Stimulated activated CD4-positive, alpha-beta T cell treated with anti-CD3 and anti-CD28 coated beads, Interleukin-4, amount 100 ng/mL, for 1 hour (primary cell): ENCODE measurements at regions not wholly inside any gene's neighbourhood (a gene's known extent, or its start where the extent isn't known, plus 50 kb on each side); places are given as distances from the start of the nearest gene placed in this dataset.
"Not testable (repeated sequence)": the region's sequence is repeated elsewhere in the genome, so short reads cannot be mapped to it uniquely, and the experiment has no call there.

Experiments
- DNase-seq: peaks from one replicate; pipeline ENCODE4 v3.0.0-alpha.2; 2020

DNA sequence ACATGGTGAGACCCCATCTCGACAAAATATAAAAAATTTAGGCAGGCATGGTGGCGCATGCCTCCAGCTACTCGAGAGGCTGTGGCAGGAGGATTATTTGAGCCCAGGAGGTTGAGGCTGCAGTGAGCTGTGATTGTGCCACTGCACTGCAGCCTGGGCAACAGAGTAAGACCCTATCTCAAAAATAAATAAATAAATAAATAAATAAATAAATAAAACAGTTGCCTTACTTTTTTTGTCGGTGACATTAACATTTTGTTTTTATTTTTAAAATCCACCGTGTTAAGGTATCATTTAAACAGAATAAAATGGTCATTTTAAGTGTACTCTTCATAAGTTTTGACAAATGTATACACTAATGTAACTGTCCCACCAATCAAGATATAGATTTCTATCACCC lies 57.0 kb downstream of the RASL11A start:
- DNase-seq = no peak

DNA sequence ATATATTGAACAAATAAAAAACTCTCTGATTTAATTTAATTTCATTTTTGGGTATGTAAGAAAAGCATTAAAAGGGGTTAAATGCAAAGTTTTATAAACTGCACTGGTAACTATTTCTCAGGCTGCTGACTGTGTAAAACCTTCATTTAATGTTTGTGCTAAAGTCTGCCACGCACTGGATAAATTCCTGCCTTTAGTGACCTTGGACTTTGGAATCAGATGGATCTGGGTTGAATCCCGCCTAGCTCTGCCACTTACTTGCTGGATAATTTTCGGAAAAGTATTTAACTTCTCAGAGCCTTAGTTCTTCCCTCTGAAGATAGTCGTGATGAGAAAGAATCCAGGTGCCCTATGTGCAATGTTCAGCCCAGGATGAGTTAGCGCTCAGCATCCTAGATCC lies 58.6 kb downstream of the RASL11A start:
- DNase-seq = no peak

DNA sequence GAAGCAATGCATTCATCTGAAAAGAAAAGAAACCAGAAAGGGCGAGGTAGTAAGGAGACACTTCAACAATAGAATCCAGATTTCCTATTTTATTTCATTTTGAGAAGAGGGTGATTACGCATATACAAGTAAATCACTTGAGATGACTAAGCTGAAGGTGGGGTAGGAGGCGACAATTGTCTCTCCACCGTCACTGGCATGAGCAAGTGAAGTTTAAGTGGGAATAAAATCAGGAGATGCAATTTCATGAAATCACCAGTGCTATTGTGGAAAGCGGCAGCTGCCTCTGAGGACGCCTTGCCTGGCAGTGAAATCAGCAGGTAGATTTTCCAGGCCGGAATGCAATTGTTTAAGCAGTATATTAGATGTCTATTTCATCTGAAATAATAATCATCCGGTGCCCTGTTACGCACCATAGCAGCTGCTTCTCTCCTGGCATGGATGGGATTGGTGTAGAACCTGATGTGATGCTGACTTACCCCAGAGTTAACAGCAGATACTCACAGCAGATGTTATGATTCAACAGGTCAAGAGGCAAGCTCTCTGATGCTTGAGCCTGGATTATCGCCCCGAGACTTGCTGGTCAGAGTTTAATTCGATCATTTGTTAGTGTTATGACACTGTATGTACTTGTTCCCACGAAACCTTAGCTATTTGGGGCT lies 64.3 kb downstream of the RASL11A start:
- DNase-seq = no peak

DNA sequence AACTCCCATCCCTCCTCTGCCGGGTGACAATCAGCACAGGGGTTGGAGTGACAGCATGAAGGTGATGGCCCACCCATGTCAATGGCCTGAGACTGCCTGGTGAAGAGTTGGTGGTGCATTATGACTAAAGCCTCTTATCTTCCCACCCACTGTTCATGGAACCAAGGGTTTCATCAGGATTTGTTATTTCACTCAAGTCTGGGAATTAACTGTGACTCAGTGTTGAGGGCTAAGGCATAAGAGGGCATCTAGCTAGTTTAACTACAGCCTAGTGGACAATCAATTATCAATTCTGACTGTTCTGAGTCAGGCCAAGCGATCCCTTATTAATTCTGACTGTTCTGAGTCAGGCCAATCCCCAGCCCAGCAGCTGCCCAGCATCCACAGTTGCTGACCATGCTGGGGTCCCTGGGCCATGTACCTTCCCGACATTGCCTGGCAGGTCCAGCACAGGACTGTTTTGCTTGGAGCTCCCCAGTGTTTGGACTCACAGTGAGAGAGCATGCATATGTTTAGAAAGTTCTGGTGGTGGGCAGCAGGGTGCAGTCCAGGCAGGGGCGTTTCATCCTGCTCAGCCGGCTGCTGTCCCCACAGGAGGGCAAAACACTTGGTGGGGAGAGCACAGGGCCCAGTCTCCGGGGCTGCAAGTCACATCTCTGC lies 65.5 kb downstream of the RASL11A start:
- no peak for DNase-seq

DNA sequence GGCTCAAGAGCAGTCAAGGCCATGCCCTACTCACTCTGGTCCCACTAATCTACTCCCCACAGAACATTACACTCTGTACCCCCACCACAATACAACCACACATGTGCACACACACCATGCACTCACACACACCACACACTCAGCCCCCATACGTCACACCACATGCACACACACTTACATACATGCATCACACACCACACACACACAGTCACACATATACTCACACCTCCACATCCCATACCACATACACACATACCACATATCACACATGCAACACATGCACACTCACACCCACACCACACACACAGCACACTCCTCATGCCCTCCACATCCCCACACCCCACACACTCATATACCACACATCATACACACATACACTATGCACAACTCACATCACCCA lies 67.6 kb downstream of the RASL11A start:
- no peak for DNase-seq

DNA sequence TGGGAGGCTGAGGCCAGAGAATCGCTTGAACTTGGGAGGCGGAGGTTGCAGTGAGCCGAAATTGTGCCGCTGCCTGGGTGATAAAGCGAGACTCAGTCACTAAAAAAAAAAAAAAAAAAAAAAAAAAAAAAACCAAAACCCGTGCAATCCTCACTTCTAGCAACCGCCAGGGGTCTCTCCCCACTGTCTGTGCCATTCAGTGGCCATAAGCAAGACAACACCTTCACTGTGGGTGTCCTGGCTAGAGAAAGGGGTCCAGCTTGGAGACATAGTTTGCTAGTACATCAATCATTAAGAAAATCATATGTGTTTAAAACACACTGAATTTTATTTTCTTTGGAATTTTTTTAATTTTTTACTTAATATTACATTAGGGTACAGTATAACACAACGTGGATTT lies 68.2 kb downstream of the RASL11A start:
- DNase-seq = no peak

DNA sequence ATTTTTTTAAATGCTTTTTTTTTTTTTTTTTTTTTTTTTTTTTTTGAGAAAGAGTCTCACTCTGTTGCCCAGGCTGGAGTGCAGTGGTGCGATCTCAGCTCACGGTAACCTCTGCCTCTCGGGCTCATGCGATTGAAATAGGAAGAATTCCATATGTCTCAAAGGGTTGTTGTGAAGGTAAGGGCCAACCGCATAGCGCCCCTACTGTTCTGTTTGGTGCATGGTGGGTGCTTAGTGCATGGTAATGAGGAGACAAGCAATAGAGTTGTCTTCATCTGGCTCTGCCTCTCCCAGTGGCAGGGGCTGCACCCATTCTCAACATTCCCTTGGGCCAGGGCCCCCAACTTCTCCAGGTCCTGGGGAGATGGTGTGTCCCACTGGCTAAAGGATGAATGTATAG lies 68.7 kb downstream of the RASL11A start:
- DNase-seq = peak; percentile 48

DNA sequence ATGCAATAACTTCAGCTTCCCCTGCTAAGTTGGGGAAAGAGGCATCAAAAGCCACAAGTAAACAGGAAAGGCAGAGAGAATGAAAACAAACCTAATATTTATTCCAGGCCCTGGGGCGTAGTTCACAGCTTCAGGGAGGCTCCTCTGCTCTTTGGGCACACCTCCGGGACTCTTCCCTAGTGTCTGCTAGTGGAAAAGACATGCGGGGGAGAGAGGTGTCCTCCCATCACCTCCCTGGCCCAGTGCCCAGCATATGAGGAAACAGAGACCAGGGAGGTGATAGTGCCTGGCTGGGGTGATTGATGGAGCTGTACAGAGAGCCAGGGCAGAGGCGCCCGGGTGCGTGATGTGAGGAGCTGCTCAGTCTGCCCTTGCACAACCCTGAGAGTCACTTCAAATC lies 71.0 kb downstream of the RASL11A start:
- DNase-seq = no peak

DNA sequence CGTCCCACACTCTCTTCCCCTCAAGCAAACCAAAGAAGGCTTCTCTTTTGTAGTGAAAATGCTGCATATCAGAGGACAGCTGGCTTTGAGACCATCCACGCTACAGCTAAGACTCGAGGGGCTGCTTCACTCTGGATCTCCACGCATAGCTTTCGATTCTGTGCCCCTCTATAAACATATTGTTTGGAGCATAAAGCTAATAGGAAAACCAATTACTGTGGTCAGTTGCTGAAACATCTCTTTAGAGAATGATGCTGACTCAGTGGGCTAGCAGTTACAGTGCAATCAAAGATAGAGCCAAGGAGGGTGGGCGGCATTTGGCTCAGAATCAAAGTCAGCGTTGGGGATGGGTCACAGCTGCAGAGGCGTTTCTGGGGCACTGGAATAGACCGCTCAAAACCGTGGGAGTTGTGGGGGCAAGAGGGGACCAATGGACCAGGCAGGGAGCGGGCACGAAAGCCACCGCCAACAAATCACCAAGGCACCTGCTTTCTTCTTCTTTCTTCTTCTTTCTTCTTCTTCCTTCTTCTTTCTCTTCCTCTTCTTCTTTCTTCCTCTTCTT lies 76.7 kb downstream of the RASL11A start:
- no peak for DNase-seq

DNA sequence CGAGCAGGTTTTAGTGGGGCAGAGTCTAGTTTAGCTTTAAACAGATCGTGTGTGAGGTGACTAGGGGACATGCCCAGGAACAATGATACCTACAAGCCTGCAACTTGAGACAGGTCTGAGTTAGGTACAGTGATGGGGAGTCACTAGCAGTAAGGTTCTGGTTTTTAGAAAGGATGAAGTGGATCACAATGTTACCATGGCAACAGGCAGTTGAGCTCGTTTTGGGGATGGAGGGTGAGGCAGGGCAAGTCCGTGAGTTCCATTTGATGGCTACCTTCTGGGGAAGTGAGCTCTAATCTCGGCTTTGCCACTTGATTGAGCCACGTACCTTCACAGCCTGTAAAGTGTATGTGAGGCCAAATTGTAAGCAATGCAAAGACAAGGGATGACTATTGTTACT lies 76.0 kb upstream of the GTF3A start:
- DNase-seq = no peak

DNA sequence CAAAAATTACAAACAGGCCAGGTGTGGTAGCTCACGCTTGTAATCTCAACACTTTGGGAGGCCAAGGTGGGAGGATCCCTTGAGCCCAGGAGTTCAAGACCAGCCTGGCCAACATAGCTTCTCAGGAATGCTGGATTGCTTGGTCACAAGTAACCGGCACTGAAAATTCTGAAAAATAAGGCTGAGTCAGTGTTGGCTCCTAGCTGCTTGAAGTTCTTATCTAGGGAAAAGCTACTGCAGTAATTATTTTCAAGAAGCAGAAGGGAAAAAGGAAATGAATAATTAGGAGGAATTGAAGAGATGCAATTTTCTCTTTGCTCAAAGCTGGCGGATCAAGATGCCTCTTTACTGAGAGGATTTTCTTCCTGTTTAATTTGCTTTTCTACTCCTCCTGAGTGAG lies 75.0 kb upstream of the GTF3A start:
- DNase-seq = no peak

DNA sequence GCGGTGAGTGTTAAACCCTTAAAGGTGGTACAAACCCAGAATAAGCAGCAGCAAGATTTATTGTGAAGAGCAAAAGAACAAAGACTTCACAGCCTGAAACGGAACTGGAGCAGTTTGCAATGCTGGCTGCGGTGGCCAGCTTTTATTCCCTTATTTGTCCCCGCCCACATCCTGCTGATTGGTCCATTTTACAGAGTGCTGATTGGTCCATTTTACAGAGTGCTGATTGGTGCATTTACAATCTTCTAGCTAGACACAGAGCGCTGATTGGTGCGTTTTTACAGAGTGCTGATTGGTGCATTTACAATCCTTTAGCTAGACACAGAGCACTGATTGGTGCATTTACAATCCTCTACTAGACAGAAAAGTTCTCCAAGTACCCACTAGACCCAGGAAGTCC lies 73.6 kb upstream of the GTF3A start:
- DNase-seq = not testable (repeated sequence)

DNA sequence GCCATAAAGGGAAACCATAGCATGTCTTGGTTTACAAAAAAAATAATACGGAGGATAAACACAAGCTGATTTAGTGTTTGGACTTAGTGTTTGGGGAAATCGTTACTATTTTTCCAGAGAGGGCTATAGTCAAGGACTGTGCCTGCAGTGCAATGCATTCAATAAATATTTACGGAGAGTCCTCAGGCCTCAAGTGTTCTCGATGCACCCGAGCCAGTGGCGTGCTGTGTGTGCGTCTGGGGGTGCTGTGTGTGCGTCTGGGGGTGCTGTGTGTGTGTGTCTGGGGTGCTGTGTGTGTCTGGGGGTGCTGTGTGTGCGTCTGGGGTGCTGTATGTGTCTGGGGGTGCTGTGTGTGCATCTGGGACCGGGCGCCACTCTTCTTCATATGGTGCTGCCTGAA lies 71.7 kb upstream of the GTF3A start:
- no peak for DNase-seq

DNA sequence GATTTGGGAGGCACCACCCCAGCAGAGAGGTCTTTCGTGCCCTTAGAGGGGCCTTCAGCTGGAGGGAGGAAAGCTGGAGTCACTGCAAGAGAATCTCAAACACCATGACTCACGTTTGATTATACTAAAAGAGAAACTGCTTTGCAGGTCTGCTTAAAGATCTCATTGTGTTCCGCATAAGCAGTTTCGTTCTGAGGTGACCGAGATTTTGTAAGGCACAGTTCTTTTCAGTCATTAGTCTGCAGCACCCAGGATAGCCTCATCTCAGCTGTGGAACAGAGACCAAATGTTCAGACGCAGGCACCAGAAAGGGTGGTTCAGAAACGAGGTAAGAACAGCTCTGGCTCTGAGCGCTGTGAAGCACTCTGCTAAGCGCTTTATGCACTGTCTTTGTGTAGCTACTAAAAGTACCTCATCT lies 71.2 kb upstream of the GTF3A start:
- peak; percentile 6 for DNase-seq

DNA sequence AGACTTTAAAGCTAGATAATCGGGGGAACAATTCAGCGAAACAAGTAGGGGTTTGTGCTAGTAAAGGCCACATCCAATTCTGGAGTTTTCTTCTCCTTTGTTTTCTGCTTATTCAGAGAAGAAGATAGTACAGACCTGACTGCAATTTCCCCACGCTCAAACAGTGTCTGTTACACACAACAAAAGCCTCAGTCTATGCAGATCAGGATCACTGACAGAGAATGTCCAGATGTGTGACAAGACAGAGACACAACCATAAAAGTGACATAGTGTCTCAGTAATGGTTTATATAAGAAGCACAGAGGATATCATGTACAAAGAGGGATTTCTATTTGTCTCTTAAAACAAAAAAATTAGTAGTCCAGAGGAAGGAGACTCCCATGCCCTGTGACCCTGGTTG lies 70.7 kb upstream of the GTF3A start:
- no peak for DNase-seq

DNA sequence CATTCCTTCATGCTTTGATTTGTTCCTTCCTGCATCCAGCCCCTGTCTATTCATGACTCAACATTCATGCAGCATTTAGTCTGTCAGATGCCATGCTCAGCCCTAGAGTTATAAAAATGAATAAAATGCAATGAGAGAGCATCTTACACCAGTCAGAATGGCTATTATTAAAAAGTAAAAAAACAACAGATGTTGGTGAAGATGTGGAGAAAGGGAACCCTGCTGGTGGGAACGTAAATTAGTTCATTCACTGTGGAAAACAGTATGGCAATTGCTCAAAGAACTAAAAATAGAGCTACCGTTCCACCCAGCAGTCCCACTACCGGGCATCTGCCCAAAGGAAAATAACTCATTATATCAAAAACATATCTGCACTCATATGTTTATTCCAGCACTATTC lies 70.0 kb upstream of the GTF3A start:
- no peak for DNase-seq

DNA sequence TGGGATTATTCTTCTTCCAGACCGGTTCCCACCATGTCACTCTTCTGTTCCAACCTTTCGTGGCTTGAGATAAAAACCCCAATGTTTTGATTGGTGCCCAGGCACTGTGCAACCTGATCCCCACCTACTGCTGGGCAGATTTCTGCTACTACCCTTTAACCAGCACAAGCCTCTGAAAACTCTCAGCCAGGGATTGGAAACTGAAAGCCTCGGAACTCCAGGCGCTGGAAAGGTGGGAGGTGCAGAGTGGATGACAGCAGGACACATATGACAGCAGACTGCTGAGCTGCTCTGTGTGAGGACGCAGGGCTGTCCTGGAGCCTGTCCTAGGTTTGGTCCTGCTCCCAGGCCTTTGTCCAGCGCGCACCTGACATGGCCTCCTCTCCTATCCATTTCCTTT lies 68.5 kb upstream of the GTF3A start:
- DNase-seq = no peak

DNA sequence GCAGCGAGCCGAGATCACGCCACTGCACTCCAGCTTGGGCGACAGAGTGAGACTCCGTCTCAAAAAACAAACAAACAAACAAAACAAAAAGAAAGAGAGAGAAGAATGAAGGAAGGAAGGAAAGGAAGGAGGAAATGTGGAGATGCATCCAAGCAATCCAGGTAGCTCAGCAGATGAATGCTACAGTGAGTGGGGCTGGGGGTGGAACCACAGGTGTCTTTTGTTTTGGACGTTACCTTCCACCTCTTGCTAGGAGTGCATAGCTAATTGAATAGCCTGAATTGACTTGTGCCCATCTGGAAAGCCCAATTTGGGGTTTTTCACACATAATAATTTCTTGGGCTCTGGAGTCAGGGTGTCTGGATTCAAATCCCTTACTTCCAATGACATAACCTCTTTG lies 66.0 kb upstream of the GTF3A start:
- DNase-seq = no peak

DNA sequence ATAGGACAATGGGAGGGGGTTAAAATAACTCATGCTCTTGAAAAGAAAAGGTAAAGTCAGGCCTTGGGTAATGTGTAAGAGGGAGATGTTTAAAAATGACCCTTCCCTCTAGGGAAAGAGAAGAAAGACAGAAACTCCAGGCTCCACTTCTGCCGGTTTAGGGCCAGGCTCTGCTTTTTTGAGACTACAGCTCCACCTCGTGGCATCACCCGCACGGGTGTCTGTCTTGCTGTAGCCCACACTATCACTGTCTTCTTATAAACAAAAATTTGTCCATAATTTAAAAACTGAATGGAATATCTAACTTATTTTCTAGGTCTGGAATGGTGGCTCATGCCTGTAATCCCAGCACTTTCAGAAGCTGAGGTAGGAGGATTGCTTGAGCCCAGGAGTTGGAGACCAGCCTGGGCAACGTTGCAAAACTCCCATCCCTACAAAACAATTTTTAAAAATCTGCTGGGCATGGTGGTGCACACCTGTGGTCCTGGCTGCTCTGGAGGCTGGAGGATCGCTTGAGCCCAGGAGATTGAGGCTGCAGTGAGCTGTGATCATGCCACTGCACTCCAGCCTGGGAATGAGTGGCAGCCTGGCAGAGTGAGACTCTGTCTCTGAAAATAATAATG lies 65.1 kb upstream of the GTF3A start:
- peak; percentile 72 for DNase-seq

DNA sequence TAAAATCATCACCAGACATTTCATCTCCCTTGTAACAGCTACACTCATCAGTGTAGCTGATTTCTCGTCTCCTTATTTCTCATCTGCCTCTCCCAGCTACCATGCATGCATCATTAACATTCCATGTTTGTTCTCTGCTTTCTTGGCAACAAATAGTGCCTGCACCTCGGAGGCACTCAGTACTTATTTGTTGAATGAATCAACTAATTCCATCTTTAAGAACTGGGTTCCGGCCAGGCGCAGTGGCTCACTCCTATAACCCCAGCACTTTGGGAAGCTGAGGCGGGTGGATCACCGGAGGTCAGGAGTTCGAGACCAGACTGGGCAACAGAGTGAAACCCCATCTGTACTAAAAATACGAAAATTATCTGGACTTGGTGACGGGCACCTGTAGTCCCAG lies 63.9 kb upstream of the GTF3A start:
- DNase-seq = no peak

DNA sequence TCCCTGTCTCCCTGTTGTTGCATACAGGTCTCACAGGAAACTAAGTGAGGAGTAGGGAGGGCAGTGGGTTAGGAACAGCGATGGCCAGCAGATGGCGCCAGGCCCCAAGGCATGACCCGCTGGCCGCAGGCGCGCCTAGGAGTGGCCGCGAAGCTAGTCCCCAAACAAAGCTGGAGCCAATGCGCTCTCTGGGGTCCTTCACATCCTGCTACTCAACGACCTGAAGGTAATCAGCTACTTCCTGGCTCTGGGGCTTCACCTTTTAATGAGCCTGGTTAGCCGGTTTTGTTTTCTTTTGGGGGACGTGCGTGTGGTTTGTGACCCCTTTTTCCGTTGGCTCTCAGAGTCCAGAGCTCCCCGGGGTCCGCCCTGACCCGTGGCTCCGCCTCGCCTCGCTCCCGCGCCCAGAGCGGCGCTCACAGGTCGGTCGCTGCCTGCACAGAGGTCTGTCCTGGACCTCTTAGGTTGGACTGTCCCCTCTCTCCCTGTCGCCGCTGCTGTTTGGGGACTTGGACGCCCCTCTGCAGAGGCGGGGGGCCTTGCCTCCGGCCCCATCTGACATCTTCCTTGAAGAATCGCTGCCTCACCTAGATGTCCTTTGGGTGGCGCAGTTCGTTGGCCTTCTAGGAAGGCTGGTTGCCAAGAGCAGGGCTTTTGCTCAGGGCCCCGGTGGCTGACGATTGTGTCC lies 62.2 kb upstream of the GTF3A start:
- peak; percentile 81 for DNase-seq

DNA sequence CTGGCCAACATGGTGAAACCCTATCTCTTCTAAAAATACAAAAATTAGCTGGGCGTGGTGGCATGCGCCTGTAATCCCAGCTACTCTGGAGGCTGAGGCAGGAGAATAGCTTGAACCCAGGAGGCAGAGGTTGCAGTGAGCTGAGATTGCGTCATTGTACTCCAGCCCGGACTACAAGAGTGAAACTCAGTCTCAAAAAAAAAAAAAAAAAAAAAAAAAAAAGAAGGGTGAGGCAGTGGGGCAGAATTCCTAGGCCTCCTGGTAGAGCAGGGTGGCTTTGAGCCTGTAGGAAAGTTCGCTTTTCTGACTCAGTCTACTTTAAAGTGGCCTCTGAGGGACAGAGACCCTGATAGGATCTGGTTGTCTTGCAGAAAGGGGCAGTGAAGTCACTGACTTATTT lies 60.8 kb upstream of the GTF3A start:
- DNase-seq = not testable (repeated sequence)

DNA sequence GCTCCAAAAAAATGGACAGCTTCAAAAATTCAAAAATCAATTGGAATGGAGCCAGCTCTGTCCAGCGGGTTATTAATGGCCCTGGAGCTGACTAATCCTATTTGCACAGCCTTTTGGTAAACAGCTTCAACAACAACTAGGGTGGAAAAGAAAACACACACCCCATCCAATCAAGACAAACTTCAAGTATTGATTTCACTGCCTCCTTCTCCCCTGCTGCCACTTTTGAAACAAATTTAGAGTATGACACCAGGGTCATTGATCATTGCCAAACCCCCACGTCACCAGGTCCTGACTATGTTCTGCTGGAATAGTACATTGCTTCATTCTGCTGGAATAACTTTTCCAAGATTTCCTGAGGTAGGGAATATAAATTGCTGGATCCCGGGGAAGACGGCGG lies 56.8 kb upstream of the GTF3A start:
- no peak for DNase-seq
